IMR-90 (cell line): ENCODE measurements at regions not wholly inside any gene's neighbourhood (a gene's known extent, or its start where the extent isn't known, plus 50 kb on each side); places are given as distances from the start of the nearest gene placed in this dataset.

ENCODE experiments used
- ATAC-seq: fragments of 200-7000 bp; cut with Tn5 transposase; 2 replicates; pipeline ENCODE4 v1.9.1; 2020; ENCODE audit warnings: low read depth, mild to moderate bottlenecking, moderate library complexity
- BruUV-seq: library from RNA; stranded (reverse); fragments of 400-500 nt; replicated peaks from 2 replicates; lab custom pipeline; 2021; lab: Mats Ljungman, UMichigan
- CTCF ChIA-PET: fragments of 300-600 bp; formaldehyde crosslinking; extraction: SDS; loops from one replicate; lab custom pipeline; 2021; ENCODE audit warnings: antibody characterized with exemption; lab: Yijun Ruan, JAX
- POLR2A ChIA-PET: fragments of 300-600 bp; sonication (Branson Sonifier 250); formaldehyde crosslinking; loops from one replicate; lab custom pipeline; 2022; ENCODE audit warnings: antibody characterized with exemption; ENCODE audit not compliant: unreplicated experiment; lab: Charles Lee
- DNase-seq: peaks from one replicate; pipeline ENCODE4 v3.0.0; 2013
- H2AFZ ChIP-seq: replicated peaks from 2 replicates; pipeline ENCODE3; 2013; ENCODE audit warnings: low read length, mild to moderate bottlenecking; ENCODE audit not compliant: poor library complexity
- H2AK5ac ChIP-seq: 2 replicates; pipeline ENCODE4 v1.6.1; 2013; ENCODE audit warnings: low read depth, low read length, inconsistent platforms
- H2AK9ac ChIP-seq: replicated peaks from 2 replicates; pipeline ENCODE3; 2013; ENCODE audit warnings: mild to moderate bottlenecking, low read depth, low read length, moderate library complexity; ENCODE audit not compliant: poor library complexity
- H2BK120ac ChIP-seq: 2 replicates; pipeline ENCODE4 v1.6.1; 2013; ENCODE audit warnings: low read depth, low read length, inconsistent platforms
- H2BK15ac ChIP-seq: 3 replicates; pipeline ENCODE4 v1.6.1; 2013; ENCODE audit warnings: low read depth, low read length, inconsistent platforms
- H2BK20ac ChIP-seq: 2 replicates; pipeline ENCODE4 v1.6.1; 2013; ENCODE audit warnings: low read depth, mild to moderate bottlenecking, inconsistent platforms, low read length, moderate library complexity
- H2BK5ac ChIP-seq: 2 replicates; pipeline ENCODE4 v1.6.1; 2013; ENCODE audit warnings: mild to moderate bottlenecking, low read depth, low read length, inconsistent platforms; ENCODE audit not compliant: poor library complexity, severe bottlenecking
- H3K14ac ChIP-seq: replicated peaks from 2 replicates; pipeline ENCODE4 v1.6.1; 2013; ENCODE audit warnings: low read depth, low read length, inconsistent platforms
- H3K18ac ChIP-seq: 2 replicates; pipeline ENCODE4 v1.6.1; 2013; ENCODE audit warnings: low read depth, low read length, control low read depth
- H3K23ac ChIP-seq: 2 replicates; pipeline ENCODE4 v1.6.1; 2013; ENCODE audit warnings: low read depth, low read length, inconsistent platforms
- H3K27ac ChIP-seq: 2 replicates; pipeline ENCODE4 v1.5.1; 2013; ENCODE audit warnings: mild to moderate bottlenecking, control low read depth, low read length; ENCODE audit not compliant: insufficient read depth
- H3K27me3 ChIP-seq: 2 replicates; pipeline ENCODE4 v1.6.1; 2013; ENCODE audit warnings: low read length; ENCODE audit not compliant: control insufficient read depth, insufficient read depth
- H3K36me3 ChIP-seq: 2 replicates; pipeline ENCODE4 v1.6.1; 2013; ENCODE audit warnings: low read length, mixed read lengths; ENCODE audit not compliant: control insufficient read depth, insufficient read depth
- H3K4ac ChIP-seq: 2 replicates; pipeline ENCODE4 v1.6.1; 2013; ENCODE audit warnings: low read depth, low read length, inconsistent platforms
- H3K4me1 ChIP-seq: 2 replicates; pipeline ENCODE4 v1.6.1; 2013; ENCODE audit warnings: low read length, mixed read lengths; ENCODE audit not compliant: control insufficient read depth, insufficient read depth
- H3K4me2 ChIP-seq: 2 replicates; pipeline ENCODE4 v1.6.1; 2013; ENCODE audit warnings: low read depth, mild to moderate bottlenecking, control low read depth, low read length, moderate library complexity
- H3K4me3 ChIP-seq: 2 replicates; pipeline ENCODE4 v1.5.1; 2013; ENCODE audit warnings: low read depth, mild to moderate bottlenecking, control low read depth, low read length, moderate library complexity; ENCODE audit not compliant: insufficient read depth
- H3K56ac ChIP-seq: 2 replicates; pipeline ENCODE4 v1.6.1; 2013; ENCODE audit warnings: low read length, inconsistent platforms; ENCODE audit not compliant: insufficient read depth; ENCODE audit errors: extremely low read depth
- H3K79me1 ChIP-seq, 2 experiments: 2 replicates each; pipeline ENCODE4 v1.6.1; 2013; ENCODE audit warnings: low read length in 2 of 2, inconsistent platforms in 1 of 2, low read depth in 1 of 2
- H3K9ac ChIP-seq: 2 replicates; pipeline ENCODE4 v1.6.1; 2013; ENCODE audit warnings: low read depth, low read length, control low read depth
- H3K9me1 ChIP-seq: 2 replicates; pipeline ENCODE4 v1.6.1; 2013; ENCODE audit warnings: low read length, inconsistent platforms; ENCODE audit not compliant: insufficient read depth
- H3K9me3 ChIP-seq: 2 replicates; pipeline ENCODE4 v1.6.1; 2013; ENCODE audit warnings: low read length; ENCODE audit not compliant: control insufficient read depth, insufficient read depth
- H4K20me1 ChIP-seq: 2 replicates; pipeline ENCODE4 v1.6.1; 2013; ENCODE audit warnings: low read length, inconsistent platforms; ENCODE audit not compliant: insufficient read depth
- H4K5ac ChIP-seq: 2 replicates; pipeline ENCODE4 v1.6.1; 2013; ENCODE audit warnings: mild to moderate bottlenecking, low read depth, low read length, control low read depth
- H4K8ac ChIP-seq, 2 experiments: 2 replicates each; pipeline ENCODE4 v1.6.1; 2013; ENCODE audit warnings: low read depth in 2 of 2, low read length in 2 of 2, control low read depth in 1 of 2, inconsistent platforms in 1 of 2
- H4K91ac ChIP-seq: 2 replicates; pipeline ENCODE4 v1.6.1; 2013; ENCODE audit warnings: low read depth, low read length, inconsistent platforms; ENCODE audit not compliant: insufficient read depth
- CEBPB ChIP-seq: IDR thresholded peaks from 2 replicates; pipeline ENCODE4 v1.6.1; 2012; ENCODE audit warnings: low read depth, low read length, improper control_type of control experiment
- MAZ ChIP-seq: IDR thresholded peaks from 2 replicates; pipeline ENCODE4 v1.6.1; 2012; ENCODE audit warnings: low read depth, mild to moderate bottlenecking, low read length, improper control_type of control experiment, moderate library complexity, borderline replicate concordance
- MXI1 ChIP-seq: IDR thresholded peaks from 2 replicates; pipeline ENCODE4 v1.6.1; 2012; ENCODE audit warnings: low read depth, mild to moderate bottlenecking, low read length, moderate library complexity, borderline replicate concordance
- SMC3 ChIP-seq: fragments of 150-350 bp; IDR thresholded peaks from 2 replicates; pipeline ENCODE4 v1.6.1; 2016; ENCODE audit warnings: low read depth, mild to moderate bottlenecking, antibody characterized with exemption, low read length, moderate library complexity
- WGBS, 2 experiments: methylation state at CpG; one replicate each; pipeline versions ENCODE4 v1.1.5 to v1.1.7; 2013; ENCODE audit warnings: missing lambda C conversion rate in 2 of 2; ENCODE audit not compliant: insufficient read length in 1 of 2; ENCODE audit errors: extremely low coverage in 2 of 2; 5-methylcytosine and 5-hydroxymethylcytosine counted together
- dilution Hi-C: fragments of 300-500 bp; cut with HindIII; formaldehyde crosslinking; loops from one replicate; pipeline ENCODE4 v1.14.3; 2018; ENCODE audit warnings: low sequenced_read_pairs; ENCODE audit not compliant: unreplicated experiment
- in situ Hi-C: fragments of 300-500 bp; cut with MboI; formaldehyde crosslinking; loops from 3 replicates; pipeline ENCODE4 v1.14.3; 2019; ENCODE audit warnings: low sequenced_read_pairs, inconsistent platforms, mixed read lengths
- intact Hi-C: fragments of 100-400 bp; cut with micrococcal nuclease; formaldehyde crosslinking; loops from 2 replicates; pipeline ENCODE4 v1.10.0; 2022
- TF ChIP-seq, protein P1 (sequence below): fragments of 150-350 bp; IDR thresholded peaks from 2 replicates; pipeline ENCODE4 v1.6.1; 2016; ENCODE audit warnings: low read depth, mild to moderate bottlenecking, low read length, moderate library complexity, borderline replicate concordance

DNA sequence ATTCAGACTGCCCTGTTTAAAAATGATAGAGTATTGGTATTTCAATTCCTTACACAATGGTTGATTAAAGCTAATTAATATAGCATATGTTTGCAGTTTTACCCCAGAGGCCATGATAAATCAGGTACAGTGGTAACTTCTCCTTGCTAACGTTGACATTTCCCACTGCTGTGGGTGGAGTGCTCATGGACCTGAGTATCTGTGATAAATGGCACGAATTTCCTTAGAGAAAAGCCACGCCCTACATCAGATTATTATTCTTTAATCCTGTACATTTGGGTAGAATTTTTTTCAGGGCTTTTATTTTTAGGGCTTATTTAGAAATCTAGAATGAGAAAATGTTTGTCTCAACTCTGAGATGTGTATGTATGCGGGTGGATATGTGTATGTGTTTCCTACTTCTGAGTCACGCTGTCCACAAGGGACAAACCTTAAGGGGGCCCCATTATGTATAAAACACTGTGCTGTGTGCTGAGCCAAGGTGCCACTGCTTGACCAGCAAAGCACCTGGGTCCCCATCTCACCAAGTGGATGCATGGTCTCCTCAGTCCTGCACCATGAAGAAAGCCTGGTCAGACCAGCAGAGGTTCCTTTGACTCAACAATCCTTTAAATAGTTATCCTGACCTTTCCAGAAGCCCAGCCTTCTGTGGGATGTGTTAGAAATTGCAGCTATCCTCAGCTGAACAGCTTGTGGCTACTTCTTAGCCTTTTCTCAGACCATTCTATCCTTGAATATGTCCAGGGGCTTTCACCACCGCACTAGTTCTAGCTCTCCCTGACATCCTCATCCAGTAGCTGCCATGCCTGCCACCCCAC is 57.9 kb upstream of the STK38L start:
- Histone ChIP-seq H3K36me3 (no peaks in the 10 kb centered on the region), H3K27me3 (no peaks in the 10 kb centered on the region), H2AK9ac (no peak overlapping the region), H3K27ac (no peak overlapping the region), H3K14ac (peak overlapping the region; percentile 77), H2AK5ac (peak overlapping the region; percentile 89; the same call in 1 of the 2 replicates), H2BK15ac (peak overlapping the region; percentile 72), H3K9ac (no peak overlapping the region), H2BK20ac (peak overlapping the region; percentile 57), H3K18ac (peak overlapping the region; percentile 71; the same call in 1 of the 2 replicates), H2BK5ac (peak overlapping the region; percentile 46), H3K4me3 (no peak overlapping the region), H3K9me1 (peaks cover 23% of the 10 kb centered on the region), H3K4me1 (peaks cover 18% of the 10 kb centered on the region), H4K8ac (peak overlapping the region in 1 of 2 experiments; percentile 73; a peak in 1 of 4 replicates), H3K9me3 (no peaks in the 10 kb centered on the region), H4K20me1 (peaks cover 3% of the 10 kb centered on the region; the same call in 1 of the 2 replicates), H3K23ac (peak overlapping the region; percentile 38; the same call in 1 of the 2 replicates), H3K4me2 (peak overlapping the region; percentile 20; the same call in 1 of the 2 replicates), H2BK120ac (peak overlapping the region; percentile 78), H3K56ac (no peak overlapping the region), H3K79me1 (no peaks in the 10 kb centered on the region), H2AFZ (no peak overlapping the region), H3K4ac (peak overlapping the region; percentile 79), H4K91ac (peak overlapping the region; percentile 50; the same call in 1 of the 2 replicates), H4K5ac (peak overlapping the region; percentile 31; the same call in 1 of the 2 replicates)
- in situ Hi-C loops: no loop called here
- no TSS peak for BruUV-seq
- POLR2A ChIA-PET: no interaction called here
- no CpG with 5 or more reads among the region's 6 CpGs for WGBS, 2 experiments
- intact Hi-C loops: no loop called here
- DNase-seq (peak; percentile 51), ATAC-seq (peak; percentile 44)
- CTCF ChIA-PET: no interaction called here
- TF ChIP-seq SMC3 (no peak), MXI1 (no peak), CEBPB (no peak), MAZ (no peak)
- TF ChIP-seq, protein P1, sequence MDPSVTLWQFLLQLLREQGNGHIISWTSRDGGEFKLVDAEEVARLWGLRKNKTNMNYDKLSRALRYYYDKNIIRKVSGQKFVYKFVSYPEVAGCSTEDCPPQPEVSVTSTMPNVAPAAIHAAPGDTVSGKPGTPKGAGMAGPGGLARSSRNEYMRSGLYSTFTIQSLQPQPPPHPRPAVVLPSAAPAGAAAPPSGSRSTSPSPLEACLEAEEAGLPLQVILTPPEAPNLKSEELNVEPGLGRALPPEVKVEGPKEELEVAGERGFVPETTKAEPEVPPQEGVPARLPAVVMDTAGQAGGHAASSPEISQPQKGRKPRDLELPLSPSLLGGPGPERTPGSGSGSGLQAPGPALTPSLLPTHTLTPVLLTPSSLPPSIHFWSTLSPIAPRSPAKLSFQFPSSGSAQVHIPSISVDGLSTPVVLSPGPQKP: no peak
- dilution Hi-C loops: no loop called here
